ENCODE measurements at regions not wholly inside any gene's neighbourhood (a gene's known extent, or its start where the extent isn't known, plus 50 kb on each side); places are given as distances from the start of the nearest gene placed in this dataset.

GRCh38 chr10:65294329-65294728 lies 1631.5 kb upstream of the LRRTM3 start:
- TF ChIP-seq CTCF (IDR thresholded peaks at IDR 0.05; ENCODE audit: low read length) (no peak), EZH2 (IDR thresholded peaks at IDR 0.05; ENCODE audit: borderline replicate concordance, low read length) (no peak)
- Histone ChIP-seq H3K4me1 (ENCODE audit: insufficient read depth, low read length, severe bottlenecking) (no peaks in the 10 kb centered on the region), H3K79me2 (ENCODE audit: insufficient read depth, low read length) (no peaks in the 10 kb centered on the region), H3K27me3 (ENCODE audit: insufficient read depth, low read length) (no peaks in the 10 kb centered on the region), H2AFZ (ENCODE audit: low read length) (no peak overlapping the region), H3F3A (ENCODE audit: insufficient read depth, low read length) (no peaks in the 10 kb centered on the region), H3K4me3 (ENCODE audit: low read depth, low read length, poor library complexity, severe bottlenecking) (no peak overlapping the region), H4K20me1 (ENCODE audit: insufficient read depth, low read length) (no peaks in the 10 kb centered on the region), H3K36me3 (ENCODE audit: insufficient read depth, low read length) (no peaks in the 10 kb centered on the region), H3K4me2 (ENCODE audit: low read length) (no peak overlapping the region), H3K9ac (ENCODE audit: low read length) (no peak overlapping the region), H3K9me2 (ENCODE audit: low read depth, low read length) (no peaks in the 10 kb centered on the region), H3K27ac (ENCODE audit: low read depth, low read length, poor library complexity, severe bottlenecking) (no peak overlapping the region), H3K9me3 (ENCODE audit: low read length) (no peaks in the 10 kb centered on the region)

GRCh38 chr10:65301181-65301580 lies 1624.7 kb upstream of the LRRTM3 start:
- Histone ChIP-seq H3K4me2 (ENCODE audit: low read length) (no peak overlapping the region), H3K4me1 (ENCODE audit: insufficient read depth, low read length, severe bottlenecking) (no peaks in the 10 kb centered on the region), H4K20me1 (ENCODE audit: insufficient read depth, low read length) (no peaks in the 10 kb centered on the region), H3K27ac (ENCODE audit: low read depth, low read length, poor library complexity, severe bottlenecking) (no peak overlapping the region), H3K4me3 (ENCODE audit: low read depth, low read length, poor library complexity, severe bottlenecking) (no peak overlapping the region), H2AFZ (ENCODE audit: low read length) (no peak overlapping the region), H3F3A (ENCODE audit: insufficient read depth, low read length) (no peaks in the 10 kb centered on the region), H3K36me3 (ENCODE audit: insufficient read depth, low read length) (no peaks in the 10 kb centered on the region), H3K9me2 (ENCODE audit: low read depth, low read length) (no peaks in the 10 kb centered on the region), H3K9me3 (ENCODE audit: low read length) (no peaks in the 10 kb centered on the region), H3K79me2 (ENCODE audit: insufficient read depth, low read length) (no peaks in the 10 kb centered on the region), H3K27me3 (ENCODE audit: insufficient read depth, low read length) (no peaks in the 10 kb centered on the region), H3K9ac (ENCODE audit: low read length) (no peak overlapping the region)
- no peak for TF ChIP-seq CTCF (IDR thresholded peaks at IDR 0.05; ENCODE audit: low read length)
- no peak for TF ChIP-seq EZH2 (IDR thresholded peaks at IDR 0.05; ENCODE audit: borderline replicate concordance, low read length)

GRCh38 chr10:65306201-65306600 lies 1619.6 kb upstream of the LRRTM3 start:
- no peak overlapping the region for H3K9ac ChIP-seq (ENCODE audit: low read length)
- no peaks in the 10 kb centered on the region for H3K9me2 ChIP-seq (ENCODE audit: low read depth, low read length)
- H3K4me3 ChIP-seq (ENCODE audit: low read depth, low read length, poor library complexity, severe bottlenecking): no peak overlapping the region
- no peaks in the 10 kb centered on the region for H3K27me3 ChIP-seq (ENCODE audit: insufficient read depth, low read length)
- no peaks in the 10 kb centered on the region for H3K4me1 ChIP-seq (ENCODE audit: insufficient read depth, low read length, severe bottlenecking)
- no peak overlapping the region for H2AFZ ChIP-seq (ENCODE audit: low read length)
- H3K4me2 ChIP-seq (ENCODE audit: low read length): no peak overlapping the region
- H3F3A ChIP-seq (ENCODE audit: insufficient read depth, low read length): no peaks in the 10 kb centered on the region
- H3K27ac ChIP-seq (ENCODE audit: low read depth, low read length, poor library complexity, severe bottlenecking): no peak overlapping the region
- no peaks in the 10 kb centered on the region for H4K20me1 ChIP-seq (ENCODE audit: insufficient read depth, low read length)
- no peaks in the 10 kb centered on the region for H3K36me3 ChIP-seq (ENCODE audit: insufficient read depth, low read length)
- H3K9me3 ChIP-seq (ENCODE audit: low read length): no peaks in the 10 kb centered on the region
- H3K79me2 ChIP-seq (ENCODE audit: insufficient read depth, low read length): no peaks in the 10 kb centered on the region
- TF ChIP-seq EZH2 (IDR thresholded peaks at IDR 0.05; ENCODE audit: borderline replicate concordance, low read length): no peak

- TF ChIP-seq CTCF (IDR thresholded peaks at IDR 0.05; ENCODE audit: low read length) (no peak), EZH2 (IDR thresholded peaks at IDR 0.05; ENCODE audit: borderline replicate concordance, low read length) (no peak)
- Histone ChIP-seq H3K79me2 (ENCODE audit: insufficient read depth, low read length) (no peaks in the 10 kb centered on the region), H3K9me3 (ENCODE audit: low read length) (no peaks in the 10 kb centered on the region), H3K9ac (ENCODE audit: low read length) (no peak overlapping the region), H2AFZ (ENCODE audit: low read length) (no peak overlapping the region), H3K4me3 (ENCODE audit: low read depth, low read length, poor library complexity, severe bottlenecking) (no peak overlapping the region), H3K4me1 (ENCODE audit: insufficient read depth, low read length, severe bottlenecking) (no peaks in the 10 kb centered on the region), H4K20me1 (ENCODE audit: insufficient read depth, low read length) (no peaks in the 10 kb centered on the region), H3K27me3 (ENCODE audit: insufficient read depth, low read length) (no peaks in the 10 kb centered on the region), H3K9me2 (ENCODE audit: low read depth, low read length) (no peaks in the 10 kb centered on the region), H3K4me2 (ENCODE audit: low read length) (no peak overlapping the region), H3K36me3 (ENCODE audit: insufficient read depth, low read length) (no peaks in the 10 kb centered on the region), H3F3A (ENCODE audit: insufficient read depth, low read length) (no peaks in the 10 kb centered on the region), H3K27ac (ENCODE audit: low read depth, low read length, poor library complexity, severe bottlenecking) (no peak overlapping the region)
Measured at GRCh38 chr10:65312876-65313275, 1613.0 kb upstream of the LRRTM3 start.
